Retina (tissue), 1 donor: ENCODE measurements at regions not wholly inside any gene's neighbourhood (a gene's known extent, or its start where the extent isn't known, plus 50 kb on each side); places are given as distances from the start of the nearest gene placed in this dataset.
"Not testable (repeated sequence)": the region's sequence is repeated elsewhere in the genome, so short reads cannot be mapped to it uniquely, and the experiment has no call there.

Experiments
- DNase-seq: peaks from one replicate; pipeline ENCODE4 v3.0.0-alpha.2; 2016

DNA sequence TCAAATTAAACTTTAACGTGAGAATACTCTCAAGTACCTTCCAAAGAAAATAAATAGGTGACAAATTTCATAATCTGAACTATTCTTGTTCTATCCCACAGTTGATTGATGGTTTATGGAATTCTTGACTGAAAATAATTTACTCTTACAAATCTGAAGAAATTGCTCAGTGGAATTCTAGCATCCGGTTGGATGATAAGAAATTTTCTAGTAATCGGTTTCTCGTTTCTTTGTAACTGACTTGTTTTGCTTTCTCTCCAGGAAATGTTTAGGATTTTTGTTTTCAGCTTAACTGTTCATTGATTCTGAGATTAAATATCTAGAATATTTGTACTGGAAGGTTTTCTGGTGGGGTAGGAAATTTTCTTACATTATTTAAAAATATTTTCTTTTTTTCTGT, 558.9 kb upstream of the ADAMTS5 start:
- no peak for DNase-seq

DNA sequence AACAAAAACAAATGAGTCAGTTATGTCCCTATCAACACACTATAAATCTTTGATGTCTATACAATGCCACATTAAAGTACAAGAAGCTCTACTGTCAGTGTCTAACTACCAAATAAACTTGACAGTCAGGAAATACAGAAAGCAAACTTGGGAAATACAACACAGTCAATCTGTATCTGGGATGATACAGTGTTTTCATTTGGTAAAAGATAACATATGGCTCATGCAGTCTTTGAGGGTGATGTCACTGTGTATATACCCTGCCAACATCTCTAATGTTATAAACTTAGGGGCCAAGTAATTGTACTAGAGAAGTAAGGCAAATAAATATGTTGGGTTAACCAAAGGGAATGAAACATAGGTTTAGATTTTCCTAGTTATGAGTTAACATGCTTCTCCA, 552.5 kb upstream of the ADAMTS5 start:
- no peak for DNase-seq

DNA sequence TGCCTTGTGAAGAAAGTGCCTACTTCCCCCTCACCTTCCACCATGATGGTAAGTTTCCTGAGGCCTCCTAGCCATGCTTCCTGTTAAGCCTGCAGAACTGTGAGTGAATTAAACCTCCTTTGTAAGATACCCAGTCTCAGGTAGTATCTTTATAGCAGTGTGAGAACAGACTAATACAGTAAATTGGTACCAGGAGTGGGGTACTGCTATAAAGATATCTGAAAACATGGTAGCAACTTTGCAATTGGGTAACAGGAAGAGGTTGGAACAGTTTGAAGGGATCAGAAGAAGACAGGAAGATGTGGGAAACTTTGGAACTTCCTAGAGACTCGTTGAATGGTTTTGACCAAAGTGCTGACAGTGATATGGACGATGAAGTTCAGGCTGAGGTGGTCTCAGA, 550.3 kb upstream of the ADAMTS5 start:
- DNase-seq = not testable (repeated sequence)

DNA sequence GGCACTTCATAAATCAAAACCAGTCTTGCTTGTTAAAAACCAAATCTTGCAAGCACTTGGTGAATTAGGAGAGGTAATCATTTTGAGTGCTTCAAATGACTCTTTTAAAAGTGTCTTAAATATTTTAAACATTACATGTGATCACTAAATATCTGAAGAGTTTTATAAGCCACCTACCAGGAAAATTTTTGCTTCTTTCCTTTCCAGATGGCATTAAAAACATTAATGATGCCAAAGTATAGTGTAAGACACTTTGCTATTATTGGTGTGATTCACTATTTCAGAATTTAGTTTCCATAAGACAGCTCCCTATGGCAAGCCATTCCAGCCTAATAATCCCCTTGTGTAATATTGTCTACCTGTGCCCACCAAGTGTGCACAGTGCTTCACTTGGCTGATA, 548.8 kb upstream of the ADAMTS5 start:
- DNase-seq = no peak

DNA sequence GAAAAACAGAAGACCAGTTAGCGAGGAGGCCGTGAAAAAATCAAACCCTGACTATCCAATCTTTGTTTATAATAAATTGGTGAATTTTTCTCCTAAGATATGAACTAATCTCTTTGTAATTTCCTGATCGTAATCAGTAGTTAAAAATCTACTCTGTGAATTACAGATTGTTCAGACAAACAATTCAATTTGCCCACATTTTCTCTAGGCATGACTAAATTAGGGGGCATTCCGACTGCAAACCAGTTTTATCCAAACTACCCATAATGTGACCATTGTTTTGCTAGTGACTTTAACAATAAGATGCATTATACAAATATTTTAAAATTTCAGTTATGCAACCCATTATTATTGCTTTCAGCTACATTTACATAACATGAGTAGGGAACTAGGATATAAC, 546.9 kb upstream of the ADAMTS5 start:
- DNase-seq = no peak

DNA sequence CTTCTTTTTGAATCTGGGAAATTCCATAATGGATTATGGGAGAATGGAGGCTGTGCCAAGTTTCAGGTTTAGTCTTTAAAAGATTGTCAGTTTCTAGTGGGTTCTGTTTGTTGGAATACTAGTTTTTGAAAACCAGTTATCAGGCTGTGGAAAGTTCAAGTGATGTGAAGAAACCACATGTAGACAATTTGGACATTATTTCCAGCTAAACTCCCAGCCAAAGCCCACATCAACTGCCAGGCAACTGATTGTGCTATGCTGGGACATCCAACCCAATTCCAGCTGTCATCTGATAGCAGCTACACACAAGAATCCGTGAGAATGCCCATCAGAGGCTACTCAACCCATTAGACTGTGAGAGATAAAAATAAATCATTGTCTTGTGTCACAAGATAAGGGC, 546.1 kb upstream of the ADAMTS5 start:
- no peak for DNase-seq

DNA sequence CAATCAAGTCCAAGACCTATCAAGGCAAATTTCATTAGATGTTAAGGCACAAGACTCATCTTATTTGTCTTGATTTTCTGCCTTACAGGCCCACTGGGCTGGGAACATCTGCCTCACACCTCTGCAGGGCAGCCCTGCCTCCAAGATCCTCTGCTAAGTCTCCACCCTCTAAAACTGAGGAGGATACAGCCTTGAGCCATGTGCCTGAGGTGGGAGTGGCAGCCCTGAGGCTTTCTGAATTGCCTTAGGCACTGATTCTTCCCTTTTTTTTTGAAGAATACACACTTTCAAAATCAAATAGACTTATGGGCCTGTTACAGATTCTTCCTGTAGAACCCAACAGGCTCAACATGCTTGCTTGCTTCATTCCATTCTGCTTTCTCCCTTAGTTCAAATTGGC, 544.3 kb upstream of the ADAMTS5 start:
- no peak for DNase-seq

DNA sequence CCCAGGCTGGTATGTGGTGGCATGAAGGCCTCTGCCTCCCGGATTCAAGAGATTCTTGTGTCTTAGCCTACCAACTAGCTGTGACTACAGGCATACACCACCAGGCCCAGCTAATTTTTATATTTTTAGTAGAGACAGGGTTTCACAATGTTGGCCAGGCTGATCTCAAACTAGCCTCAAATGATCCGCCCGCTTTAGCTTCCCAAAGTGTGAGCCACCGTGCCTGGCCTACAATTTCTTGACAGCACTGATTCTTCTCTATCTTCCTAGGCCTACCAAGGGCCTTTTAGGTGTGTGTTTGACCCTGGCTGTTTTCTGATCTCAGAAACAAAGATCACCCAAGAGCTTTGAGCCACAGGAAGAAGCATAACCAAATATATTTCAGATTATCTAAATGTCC, 540.8 kb upstream of the ADAMTS5 start:
- no peak for DNase-seq

DNA sequence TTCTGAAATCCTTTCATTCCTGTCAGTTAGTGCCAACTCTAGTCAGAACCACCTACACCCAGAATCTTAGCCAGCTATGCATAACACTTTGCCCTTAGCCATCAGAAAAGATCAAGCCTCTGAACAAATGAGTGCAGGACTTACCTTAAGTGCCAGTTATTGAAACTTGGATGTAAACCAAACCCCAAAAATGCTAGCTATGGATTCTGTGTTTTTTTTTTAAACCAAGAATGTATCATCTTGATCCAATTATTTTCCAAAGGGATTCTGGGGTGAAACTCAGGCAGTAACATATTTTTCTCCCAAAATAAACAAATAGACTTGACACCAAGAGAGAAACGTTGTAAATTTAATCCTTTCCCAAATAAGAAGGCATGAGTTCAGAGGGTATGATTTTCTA, 538.6 kb upstream of the ADAMTS5 start:
- no peak for DNase-seq

DNA sequence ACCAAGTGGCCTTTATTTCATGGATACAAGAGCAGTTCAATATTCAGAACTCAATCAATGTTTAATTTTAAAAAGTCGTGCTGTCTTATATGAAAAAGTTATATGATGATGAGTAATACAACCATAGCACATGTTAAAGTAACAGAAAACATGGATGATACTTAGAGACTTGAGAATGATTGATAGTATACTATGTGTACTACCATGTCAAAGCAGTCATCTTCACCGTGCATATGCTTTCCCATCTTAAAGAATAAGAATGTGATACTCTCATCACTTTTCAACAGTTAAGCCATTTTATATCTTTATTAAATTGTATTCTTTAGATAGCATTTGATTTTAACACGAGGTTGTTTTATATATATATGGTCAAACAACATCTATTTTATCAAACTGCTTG, 535.9 kb upstream of the ADAMTS5 start:
- DNase-seq = no peak

DNA sequence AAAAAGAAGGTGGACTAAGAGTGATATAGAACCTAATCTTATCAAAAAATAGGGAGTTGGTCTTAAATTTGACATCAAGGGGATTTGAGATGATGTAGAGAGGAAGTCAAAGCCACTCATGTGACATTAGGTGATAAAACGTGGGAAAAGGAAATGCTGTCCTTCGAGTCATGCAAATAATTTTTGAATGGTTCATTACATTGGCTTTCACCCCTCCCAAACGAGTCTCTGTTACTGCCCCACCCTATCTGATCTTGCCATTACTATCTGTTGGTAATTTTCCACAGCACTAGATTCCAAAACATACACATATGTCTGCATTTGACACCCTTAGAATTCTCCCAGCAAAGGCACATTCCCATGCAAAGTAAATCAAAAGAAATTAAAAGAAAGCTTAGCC, 531.1 kb upstream of the ADAMTS5 start:
- no peak for DNase-seq

DNA sequence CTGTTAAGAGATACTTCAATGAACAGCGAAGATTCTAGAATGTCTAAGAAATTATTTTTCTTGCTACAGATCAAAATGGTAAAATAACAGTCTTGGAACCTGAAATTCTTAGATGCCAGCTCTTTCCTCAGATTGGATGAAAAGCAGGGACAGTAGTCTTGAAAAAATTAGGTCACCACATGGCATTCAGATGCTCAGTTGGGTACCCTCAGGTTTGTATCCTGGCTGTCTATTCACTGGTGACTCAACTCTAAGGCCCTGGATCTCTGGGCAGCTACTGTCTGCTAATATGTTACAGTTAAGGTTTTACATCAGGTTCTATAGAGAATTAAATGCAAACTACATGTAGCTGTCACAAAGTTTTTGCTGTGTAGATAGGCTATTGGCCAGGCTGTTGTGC, 528.9 kb upstream of the ADAMTS5 start:
- DNase-seq = no peak

DNA sequence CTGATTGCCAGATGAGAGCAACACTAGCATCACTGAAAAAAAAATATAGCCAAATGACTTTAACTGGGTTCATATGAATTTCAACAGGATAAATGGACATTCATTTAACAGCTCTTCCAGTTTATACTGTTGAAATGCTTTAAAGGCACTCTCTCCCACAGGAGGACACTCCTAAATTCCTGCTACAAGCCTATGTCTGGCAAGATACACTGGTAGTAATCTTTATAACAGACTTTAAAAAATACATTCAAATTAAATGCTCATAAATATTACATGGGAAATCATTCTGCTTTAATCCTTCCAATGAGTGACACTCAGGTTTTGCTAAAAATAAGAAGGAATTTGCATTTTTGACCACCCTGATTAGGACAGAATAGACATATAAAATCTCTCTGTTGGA, 526.7 kb upstream of the ADAMTS5 start:
- no peak for DNase-seq

DNA sequence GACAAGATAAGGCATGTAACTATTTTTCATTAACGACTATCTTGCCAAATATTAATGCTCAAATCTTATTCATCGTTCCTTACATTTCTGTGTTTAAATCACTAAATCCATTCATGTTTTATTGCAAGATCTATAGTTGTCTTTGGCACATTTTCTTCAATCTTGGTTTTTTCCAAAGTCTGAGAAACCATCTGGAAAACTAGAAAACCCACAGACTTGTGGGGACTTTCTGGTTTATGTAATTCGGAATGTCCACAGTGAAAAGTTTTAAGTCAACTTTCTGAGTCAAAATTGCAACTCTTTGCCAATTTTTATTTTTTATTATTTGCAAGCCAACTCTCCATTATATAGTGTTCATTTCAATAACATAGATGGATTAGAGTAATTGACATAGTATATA, 520.8 kb upstream of the ADAMTS5 start:
- DNase-seq = no peak

DNA sequence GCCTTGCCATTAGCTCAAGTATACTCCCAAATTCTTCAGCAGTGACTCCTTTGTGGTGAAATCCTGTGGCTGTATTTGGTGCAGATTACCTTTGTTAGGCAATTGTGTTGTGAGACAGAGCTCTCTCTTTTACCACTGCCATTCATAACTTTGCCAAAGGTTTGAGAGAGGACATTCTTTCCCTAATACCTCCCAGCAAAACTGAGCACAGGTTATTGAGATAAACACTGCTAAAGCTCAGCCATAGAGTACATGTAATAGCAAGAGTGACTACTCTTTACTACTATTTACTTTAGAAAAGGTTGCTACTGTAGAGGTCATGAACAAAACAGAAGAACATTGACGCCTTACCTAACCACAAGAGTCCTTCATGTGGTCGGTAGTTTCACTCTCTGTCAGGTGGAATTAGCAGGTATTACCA, 514.0 kb upstream of the ADAMTS5 start:
- DNase-seq = no peak

DNA sequence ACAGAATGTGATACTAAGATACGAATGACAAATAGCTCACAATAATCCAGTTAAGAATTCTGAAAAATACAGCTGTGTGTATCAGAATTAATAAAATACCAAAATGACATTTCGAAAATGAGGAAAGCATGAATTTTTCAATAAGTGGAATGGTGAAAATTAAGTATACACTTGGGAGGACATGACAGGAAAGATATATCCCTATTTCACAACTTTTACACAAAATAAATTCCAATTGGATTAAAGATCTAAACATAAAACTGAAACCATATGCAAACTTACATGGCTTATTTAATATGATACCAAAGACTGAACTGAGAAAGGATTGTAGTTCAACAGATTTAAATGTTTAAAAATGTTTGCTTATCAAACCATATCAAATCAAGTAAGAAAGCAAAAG, 510.4 kb upstream of the ADAMTS5 start:
- no peak for DNase-seq

DNA sequence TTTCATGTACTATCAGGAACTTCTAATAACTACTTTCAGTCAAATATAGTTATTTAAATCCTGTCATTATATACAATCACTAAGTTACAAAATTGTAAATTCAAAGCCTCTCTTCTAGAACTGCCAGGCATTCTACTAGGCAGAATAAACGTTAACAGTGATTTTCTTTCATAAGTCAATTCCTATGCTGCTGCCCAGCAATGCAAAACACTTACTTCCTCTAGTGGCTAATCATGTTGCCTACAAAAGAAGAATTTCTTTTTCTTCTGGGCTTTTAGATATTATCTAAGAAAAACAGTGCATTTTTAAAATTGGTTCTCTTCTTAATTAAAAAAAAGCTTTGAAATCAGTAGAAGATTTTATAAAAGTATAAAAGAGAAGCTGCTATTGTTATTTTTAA, 509.8 kb upstream of the ADAMTS5 start:
- no peak for DNase-seq

DNA sequence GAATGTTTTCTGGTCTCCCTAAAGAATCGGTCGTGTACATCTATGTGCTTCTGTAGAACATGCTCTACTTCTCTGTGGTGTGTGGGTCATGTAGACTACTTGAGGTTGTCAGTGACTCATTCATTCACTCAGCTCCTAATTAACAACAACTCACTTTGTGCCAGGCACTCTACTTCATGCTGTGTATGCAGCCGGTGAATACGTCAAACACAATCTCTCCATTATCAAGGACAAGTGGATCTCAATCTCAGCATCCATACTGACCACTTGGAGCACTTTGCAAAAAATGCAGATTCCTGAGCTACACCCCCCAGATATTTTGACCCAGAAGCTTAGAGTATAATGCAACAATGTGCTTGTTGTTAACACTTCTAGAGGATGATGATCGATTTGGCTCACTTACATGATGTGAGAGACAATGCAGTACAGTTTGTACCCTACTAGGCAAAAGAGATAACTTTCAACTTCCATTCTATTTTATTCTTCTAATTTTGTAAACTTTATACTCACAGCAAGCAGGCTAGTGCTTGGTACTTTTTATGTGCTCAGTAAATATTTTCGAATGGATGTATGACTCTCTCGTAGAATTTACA, 508.6 kb upstream of the ADAMTS5 start:
- DNase-seq = no peak

DNA sequence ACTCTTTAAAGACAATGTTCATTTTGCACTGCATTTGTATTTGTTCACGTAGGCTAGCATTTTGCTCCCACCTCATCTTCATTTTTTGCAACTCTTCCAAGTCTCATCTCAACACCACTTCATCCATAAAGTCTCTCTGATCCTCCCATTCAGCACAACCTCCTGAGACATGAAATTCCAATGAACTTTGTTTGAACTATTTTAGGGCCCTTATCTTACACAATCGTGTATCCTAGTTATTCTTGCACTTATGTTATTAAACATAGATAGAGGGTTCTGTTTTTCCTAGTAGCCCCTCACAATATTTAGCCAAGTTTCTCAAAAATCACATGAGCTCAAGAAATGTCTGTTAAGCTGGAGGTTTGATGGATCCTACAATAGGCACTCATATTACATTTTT, 500.5 kb upstream of the ADAMTS5 start:
- DNase-seq = no peak

DNA sequence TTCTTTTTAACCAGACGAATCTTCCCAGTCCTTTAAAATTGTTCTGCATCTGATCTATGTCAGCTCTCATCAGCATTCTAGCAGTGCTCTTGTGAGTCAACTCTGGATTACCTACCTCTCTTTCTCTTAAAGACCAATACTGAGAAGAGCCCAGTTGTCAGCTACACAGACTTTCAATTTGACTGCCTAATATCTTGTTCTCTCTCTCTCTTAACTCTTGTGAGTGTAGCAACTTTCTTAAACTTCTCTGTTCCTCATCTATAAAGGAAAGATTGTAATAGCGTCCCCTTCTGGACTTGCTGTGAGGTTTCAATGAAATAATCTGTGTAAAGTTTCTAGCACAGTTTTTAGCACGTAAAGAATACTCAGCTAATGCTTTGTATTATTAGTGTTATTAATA, 499.3 kb upstream of the ADAMTS5 start:
- DNase-seq = no peak

DNA sequence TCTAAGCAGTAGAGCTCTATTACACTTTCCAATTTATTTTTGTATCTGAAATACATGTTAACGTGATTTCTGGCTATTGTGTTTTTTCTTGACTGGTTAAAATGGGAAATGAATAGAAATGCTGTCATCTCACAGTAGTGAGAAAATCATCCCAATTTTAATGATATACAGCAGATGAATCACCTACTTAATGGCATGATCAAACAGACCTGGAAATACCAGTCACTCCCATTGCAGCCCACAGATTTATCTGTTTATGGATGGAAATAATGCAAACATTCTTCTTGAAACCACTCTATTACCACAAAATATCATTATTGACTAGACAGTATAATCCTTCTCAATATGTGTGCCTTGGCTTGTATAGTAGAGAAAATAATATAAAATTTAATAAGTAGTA, 497.8 kb upstream of the ADAMTS5 start:
- DNase-seq = no peak

DNA sequence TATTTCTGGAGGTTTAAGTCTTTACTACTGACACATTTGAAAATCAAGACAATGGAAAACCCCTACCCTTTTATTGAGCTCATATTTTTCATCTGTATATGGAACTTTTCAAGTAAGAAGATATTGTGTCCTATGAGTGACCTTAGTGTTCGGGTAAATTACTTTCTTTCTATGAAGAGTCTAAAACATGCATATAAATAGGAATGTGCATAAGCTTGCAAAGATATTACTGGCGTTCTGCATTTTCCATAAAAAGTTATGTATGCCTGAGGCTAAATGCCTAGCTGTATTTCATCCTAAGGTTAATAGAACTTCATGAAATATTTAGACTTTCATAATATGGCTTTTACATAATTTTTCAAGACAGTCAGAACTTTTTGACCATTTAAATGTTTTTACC, 495.8 kb upstream of the ADAMTS5 start:
- DNase-seq = no peak

DNA sequence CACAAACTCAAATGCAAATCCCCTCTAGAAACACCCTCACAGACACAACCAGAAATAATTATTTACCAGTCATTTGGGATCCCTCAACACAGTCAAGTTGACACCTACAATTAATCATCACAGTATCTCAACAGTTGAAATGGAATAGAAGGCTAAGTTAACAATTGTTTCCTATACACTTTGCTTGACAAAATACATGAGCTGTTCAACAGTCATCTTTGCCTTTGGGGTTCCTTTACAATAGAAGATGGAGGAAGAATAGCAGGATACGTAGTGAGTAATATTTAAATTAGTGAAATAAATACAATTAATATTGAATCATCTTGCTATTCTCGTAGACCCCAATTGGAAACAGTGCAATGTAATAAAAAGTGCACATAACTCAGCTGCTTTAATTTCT, 487.3 kb upstream of the ADAMTS5 start:
- no peak for DNase-seq

DNA sequence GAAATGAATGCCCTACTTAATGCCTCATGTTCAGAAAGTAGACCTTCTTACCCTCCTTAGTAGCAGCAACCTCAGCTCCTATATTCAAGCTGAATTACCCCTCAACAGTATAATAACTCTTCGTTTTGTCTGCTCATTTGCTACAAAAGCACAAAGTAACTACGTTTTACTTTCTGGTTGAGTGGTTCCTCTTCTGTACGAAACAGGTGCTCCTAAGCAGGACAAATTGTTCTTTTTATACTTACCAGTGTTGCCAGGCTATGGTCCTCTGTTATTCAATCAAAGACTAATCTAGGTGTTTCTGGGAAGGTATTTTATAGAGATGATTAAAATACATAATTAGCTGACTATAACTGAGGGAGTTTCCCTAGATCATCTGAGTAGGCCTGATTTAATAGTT, 484.2 kb upstream of the ADAMTS5 start:
- DNase-seq = no peak

DNA sequence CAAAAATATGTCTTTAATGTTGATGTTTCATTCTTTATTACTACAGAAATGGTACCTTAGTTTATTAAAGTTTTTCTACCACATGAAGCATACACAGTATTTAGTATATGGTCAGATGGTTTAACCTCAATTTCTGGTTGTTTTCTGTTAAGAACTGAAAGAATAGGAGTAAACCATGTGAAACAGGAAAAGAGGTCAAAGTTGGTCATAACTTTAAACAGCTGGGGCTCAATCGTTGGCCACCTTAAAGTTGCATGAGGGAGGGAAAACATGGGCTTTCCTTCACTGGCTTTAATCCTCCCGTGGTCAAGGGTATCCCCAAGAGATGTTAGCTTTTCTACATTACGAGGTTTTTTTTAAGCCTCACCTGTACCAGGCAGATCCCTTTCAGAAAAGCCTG, 483.3 kb upstream of the ADAMTS5 start:
- no peak for DNase-seq

DNA sequence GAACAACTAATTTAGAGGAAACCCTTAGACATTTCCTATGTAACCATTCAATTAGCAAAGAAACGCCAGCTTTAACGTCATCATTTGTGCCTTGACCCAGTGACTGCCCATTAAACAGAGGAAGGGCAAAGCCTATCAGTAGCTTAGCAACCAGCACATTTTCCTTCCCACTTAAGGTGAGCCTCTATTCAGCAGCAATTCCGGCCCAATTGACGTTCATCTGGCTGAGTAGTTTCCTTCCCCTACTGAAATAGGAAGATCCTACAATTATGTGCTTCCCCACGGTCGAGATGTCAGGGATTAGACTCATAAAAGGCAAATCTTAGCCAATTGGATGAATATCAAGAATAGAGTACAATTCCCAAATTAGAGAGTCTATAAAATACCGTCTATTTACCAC, 482.1 kb upstream of the ADAMTS5 start:
- no peak for DNase-seq
